ENCODE measurements at regions not wholly inside any gene's neighbourhood (a gene's known extent, or its start where the extent isn't known, plus 50 kb on each side); places are given as distances from the start of the nearest gene placed in this dataset.
A peak's percentile ranks its signal among the peaks of the same experiment; 100 is the strongest.
"Not testable (repeated sequence)": the region's sequence is repeated elsewhere in the genome, so short reads cannot be mapped to it uniquely, and the experiment has no call there.

- Histone ChIP-seq H4K20me1 (peaks cover 29% of the 10 kb centered on the region; the same call in 1 of the 2 replicates), H3K4me1 (peaks cover 20% of the 10 kb centered on the region), H3K9me3 (peaks cover 7% of the 10 kb centered on the region; the same call in 1 of the 2 replicates), H3K4me3 (no peak overlapping the region), H3K36me3 (no peaks in the 10 kb centered on the region), H3K4me2 (peak overlapping the region; percentile 50), H3K9ac (no peak overlapping the region), H3K27me3 (peaks cover 80% of the 10 kb centered on the region), H3K27ac (no peak overlapping the region)
- TF ChIP-seq Cebpa-rat (IDR thresholded peaks at IDR 0.05): no peak
Measured at GRCh38 chr2:21379140-21379539, 255.4 kb downstream of the TDRD15 start.

GRCh38 chr2:21379668-21380067, 255.9 kb downstream of the TDRD15 start:
- H3K36me3 ChIP-seq, H3K27ac ChIP-seq, H3K9me3 ChIP-seq, H3K9ac ChIP-seq, H3K4me3 ChIP-seq: not testable (repeated sequence)
- Histone ChIP-seq H4K20me1 (peaks cover 29% of the 10 kb centered on the region; the same call in 1 of the 2 replicates), H3K4me2 (peak overlapping the region; percentile 50), H3K27me3 (peaks cover 79% of the 10 kb centered on the region), H3K4me1 (peaks cover 20% of the 10 kb centered on the region)

- TF ChIP-seq Cebpa-rat (IDR thresholded peaks at IDR 0.05): no peak
- Histone ChIP-seq H3K9me3 (peaks cover 7% of the 10 kb centered on the region; the same call in 1 of the 2 replicates), H3K4me2 (no peak overlapping the region), H3K27me3 (peaks cover 66% of the 10 kb centered on the region), H3K9ac (no peak overlapping the region), H3K4me3 (no peak overlapping the region), H3K36me3 (no peaks in the 10 kb centered on the region), H3K27ac (no peak overlapping the region), H4K20me1 (peaks cover 17% of the 10 kb centered on the region; the same call in 1 of the 2 replicates), H3K4me1 (peaks cover 20% of the 10 kb centered on the region)
Measured at GRCh38 chr2:21381421-21381820, 257.7 kb downstream of the TDRD15 start.

GRCh38 chr2:21382701-21383520, 259.1 kb downstream of the TDRD15 start:
- TF ChIP-seq Cebpa-rat (IDR thresholded peaks at IDR 0.05): no peak
- Histone ChIP-seq H3K9me3 (peaks cover 7% of the 10 kb centered on the region; the same call in 1 of the 2 replicates), H3K27me3 (peaks cover 51% of the 10 kb centered on the region), H3K4me2 (no peak overlapping the region), H3K4me1 (peaks cover 20% of the 10 kb centered on the region), H4K20me1 (peaks cover 13% of the 10 kb centered on the region; the same call in 1 of the 2 replicates), H3K36me3 (no peaks in the 10 kb centered on the region), H3K9ac (no peak overlapping the region), H3K27ac (no peak overlapping the region), H3K4me3 (no peak overlapping the region)

GRCh38 chr2:21386666-21387065, 262.9 kb downstream of the TDRD15 start:
- TF ChIP-seq Cebpa-rat (IDR thresholded peaks at IDR 0.05): no peak
- H3K4me2 ChIP-seq: no peak overlapping the region
- H3K4me3 ChIP-seq: no peak overlapping the region
- no peaks in the 10 kb centered on the region for H3K4me1 ChIP-seq
- no peaks in the 10 kb centered on the region for H4K20me1 ChIP-seq
- H3K9me3 ChIP-seq: no peaks in the 10 kb centered on the region
- no peak overlapping the region for H3K9ac ChIP-seq
- H3K27ac ChIP-seq: no peak overlapping the region
- peaks cover 30% of the 10 kb centered on the region for H3K27me3 ChIP-seq
- no peaks in the 10 kb centered on the region for H3K36me3 ChIP-seq

GRCh38 chr2:21392649-21393048, 268.9 kb downstream of the TDRD15 start:
- H3K9me3 ChIP-seq: no peaks in the 10 kb centered on the region
- no peaks in the 10 kb centered on the region for H4K20me1 ChIP-seq
- H3K4me2 ChIP-seq: no peak overlapping the region
- TF ChIP-seq Cebpa-rat (IDR thresholded peaks at IDR 0.05): no peak
- H3K4me3 ChIP-seq: no peak overlapping the region
- 0 out of 2 replicates have a peak, but pooled peaks cover 4% of the 10 kb centered on the region for H3K27me3 ChIP-seq
- no peaks in the 10 kb centered on the region for H3K36me3 ChIP-seq
- H3K9ac ChIP-seq: no peak overlapping the region
- no peak overlapping the region for H3K27ac ChIP-seq
- peaks cover 6% of the 10 kb centered on the region; the same call in 1 of the 2 replicates for H3K4me1 ChIP-seq

- TF ChIP-seq Cebpa-rat (IDR thresholded peaks at IDR 0.05): no peak
- H3K27ac ChIP-seq: no peak overlapping the region
- no peaks in the 10 kb centered on the region for H3K9me3 ChIP-seq
- no peak overlapping the region for H3K4me2 ChIP-seq
- H4K20me1 ChIP-seq: no peaks in the 10 kb centered on the region
- no peak overlapping the region for H3K9ac ChIP-seq
- H3K36me3 ChIP-seq: no peaks in the 10 kb centered on the region
- no peak overlapping the region for H3K4me3 ChIP-seq
- H3K4me1 ChIP-seq: peaks cover 6% of the 10 kb centered on the region; the same call in 1 of the 2 replicates
- 0 out of 2 replicates have a peak, but pooled peaks cover 4% of the 10 kb centered on the region for H3K27me3 ChIP-seq
Measured at GRCh38 chr2:21393173-21393572, 269.4 kb downstream of the TDRD15 start.

- Histone ChIP-seq H3K36me3 (no peaks in the 10 kb centered on the region), H3K9me3 (no peaks in the 10 kb centered on the region), H3K4me1 (peaks cover 6% of the 10 kb centered on the region; the same call in 1 of the 2 replicates), H3K4me3 (no peak overlapping the region), H3K27me3 (0 out of 2 replicates have a peak, but pooled peaks cover 4% of the 10 kb centered on the region), H3K9ac (no peak overlapping the region), H3K27ac (no peak overlapping the region), H4K20me1 (no peaks in the 10 kb centered on the region), H3K4me2 (no peak overlapping the region)
- no peak for TF ChIP-seq Cebpa-rat (IDR thresholded peaks at IDR 0.05)
Measured at GRCh38 chr2:21395366-21395765, 271.6 kb downstream of the TDRD15 start.

GRCh38 chr2:21396252-21396651, 272.5 kb downstream of the TDRD15 start:
- TF ChIP-seq Cebpa-rat (IDR thresholded peaks at IDR 0.05): no peak
- Histone ChIP-seq H3K9me3 (no peaks in the 10 kb centered on the region), H3K27me3 (0 out of 2 replicates have a peak, but pooled peaks cover 4% of the 10 kb centered on the region), H3K4me1 (peaks cover 6% of the 10 kb centered on the region; the same call in 1 of the 2 replicates), H3K9ac (no peak overlapping the region), H3K4me3 (no peak overlapping the region), H3K4me2 (no peak overlapping the region), H4K20me1 (no peaks in the 10 kb centered on the region), H3K36me3 (no peaks in the 10 kb centered on the region), H3K27ac (no peak overlapping the region)

GRCh38 chr2:21401022-21401698, 277.4 kb downstream of the TDRD15 start:
- no peaks in the 10 kb centered on the region for H3K9me3 ChIP-seq
- H4K20me1 ChIP-seq: no peaks in the 10 kb centered on the region

More at GRCh38 chr2:21401022-21401698, 277.4 kb downstream of the TDRD15 start:
- Histone ChIP-seq H3K9ac (no peak overlapping the region), H3K4me2 (no peak overlapping the region), H3K27me3 (no peaks in the 10 kb centered on the region), H3K4me3 (no peak overlapping the region), H3K27ac (no peak overlapping the region), H3K4me1 (no peaks in the 10 kb centered on the region), H3K36me3 (no peaks in the 10 kb centered on the region)
- no peak for TF ChIP-seq Cebpa-rat (IDR thresholded peaks at IDR 0.05)

All from BLaER1 (cell line).